OCI-LY7 (cell line): ENCODE measurements at regions not wholly inside any gene's neighbourhood (a gene's known extent, or its start where the extent isn't known, plus 50 kb on each side); places are given as distances from the start of the nearest gene placed in this dataset.

ENCODE experiments used
- CTCF ChIP-seq: fragments of 200-600 bp; sonication (generic); conservative IDR thresholded peaks from 2 replicates; pipeline ENCODE4 v1.5.1; 2014; ENCODE audit warnings: mild to moderate bottlenecking, antibody characterized with exemption, low read length, moderate library complexity, mixed read lengths
- EZH2phosphoT487 ChIP-seq: fragments of 200-600 bp; sonication (generic); IDR thresholded peaks from 2 replicates; pipeline ENCODE4 v1.6.1; 2018; ENCODE audit warnings: low read depth, borderline replicate concordance, mild to moderate bottlenecking, mixed run types, antibody characterized with exemption, low read length, moderate library complexity, mixed read lengths

DNA sequence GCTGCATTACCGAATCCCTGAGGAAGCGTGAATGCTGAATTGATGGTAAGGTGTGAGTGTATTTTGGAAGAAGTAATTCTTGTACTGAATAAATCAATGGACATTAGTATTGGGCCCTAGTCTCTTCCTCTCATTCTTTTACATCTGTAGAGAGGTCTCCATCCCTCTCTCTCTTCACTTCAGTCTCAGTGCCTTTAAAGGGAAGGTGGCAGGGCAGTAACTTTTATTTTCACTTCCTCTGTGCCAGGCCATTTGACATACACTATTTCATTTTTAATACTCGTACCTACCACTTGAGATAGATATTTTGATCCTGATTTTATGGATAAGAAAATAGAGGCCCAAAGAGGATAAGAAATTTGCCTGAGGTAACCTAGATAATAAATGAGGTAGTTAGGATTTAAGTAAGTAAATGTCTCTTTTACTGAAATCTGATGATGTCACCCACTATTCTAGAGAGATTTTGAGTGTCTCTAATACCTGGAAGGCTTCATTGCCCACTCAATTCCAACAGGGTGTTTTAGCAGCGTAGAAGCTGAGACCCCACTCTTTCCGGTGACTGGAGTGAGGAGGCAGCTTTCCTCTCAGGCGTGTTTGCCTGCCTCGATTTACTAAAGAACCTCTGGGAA lies 177.9 kb upstream of the PRICKLE1 start:
- TF ChIP-seq CTCF: no peak
- no peak for TF ChIP-seq EZH2phosphoT487
